Karpas-422 (cell line): ENCODE measurements at regions not wholly inside any gene's neighbourhood (a gene's known extent, or its start where the extent isn't known, plus 50 kb on each side); places are given as distances from the start of the nearest gene placed in this dataset.

Experiments used
- DNase-seq: peaks from one replicate; pipeline ENCODE4 v3.0.0-alpha.2; 2015
- H2AFZ ChIP-seq: fragments of 200-600 bp; sonication (generic); 2 replicates; pipeline ENCODE4 v1.6.1; 2014; ENCODE audit warnings: antibody characterized with exemption, low read length, mixed read lengths
- H3K27ac ChIP-seq: fragments of 200-600 bp; sonication (generic); 2 replicates; pipeline ENCODE4 v1.5.1; 2014; ENCODE audit warnings: mild to moderate bottlenecking, low read length, moderate library complexity
- H3K27me3 ChIP-seq: fragments of 200-600 bp; sonication (generic); 2 replicates; pipeline ENCODE4 v1.6.1; 2014; ENCODE audit warnings: low read length, mixed read lengths
- H3K36me3 ChIP-seq: fragments of 200-600 bp; sonication (generic); 2 replicates; pipeline ENCODE4 v1.6.1; 2014; ENCODE audit warnings: low read length, mixed read lengths; ENCODE audit not compliant: insufficient read depth
- H3K4me1 ChIP-seq: fragments of 200-600 bp; sonication (generic); 2 replicates; pipeline ENCODE4 v1.6.1; 2014; ENCODE audit warnings: mild to moderate bottlenecking, low read length, mixed read lengths
- H3K4me2 ChIP-seq: fragments of 200-600 bp; sonication (generic); 2 replicates; pipeline ENCODE4 v1.6.1; 2014; ENCODE audit warnings: low read length, low read depth, mild to moderate bottlenecking; ENCODE audit not compliant: poor library complexity, severe bottlenecking
- H3K4me3 ChIP-seq: fragments of 200-600 bp; sonication (generic); 2 replicates; pipeline ENCODE4 v1.5.1; 2014; ENCODE audit warnings: mild to moderate bottlenecking, antibody characterized with exemption, low read length, mixed read lengths
- H3K79me2 ChIP-seq: fragments of 200-600 bp; sonication (generic); 2 replicates; pipeline ENCODE4 v1.6.1; 2014; ENCODE audit warnings: mild to moderate bottlenecking, low read length, mixed read lengths
- H3K9ac ChIP-seq: fragments of 200-600 bp; sonication (generic); 2 replicates; pipeline ENCODE4 v1.6.0; 2014; ENCODE audit warnings: low read length
- H3K9me2 ChIP-seq: fragments of 200-600 bp; sonication (generic), shearing (Covaris generic); replicated peaks from 2 replicates; pipeline ENCODE4 v1.6.0; 2014; ENCODE audit warnings: mild to moderate bottlenecking, low read length, moderate library complexity; ENCODE audit not compliant: insufficient read depth
- H3K9me3 ChIP-seq: fragments of 300-700, 200-600 bp; sonication (generic); 2 replicates; pipeline ENCODE4 v1.6.1; 2014; ENCODE audit warnings: low read length, mixed read lengths
- H4K20me1 ChIP-seq: fragments of 200-600 bp; sonication (generic); 2 replicates; pipeline ENCODE4 v1.6.1; 2014; ENCODE audit warnings: mild to moderate bottlenecking, antibody characterized with exemption, low read length, low read depth; ENCODE audit not compliant: insufficient read depth

GRCh38 chr17:37796076-37796475, 51.2 kb upstream of the HNF1B start:
- Histone ChIP-seq H3K4me2 (no peak overlapping the region), H3K9me2 (no peaks in the 10 kb centered on the region), H2AFZ (no peak overlapping the region), H3K79me2 (no peaks in the 10 kb centered on the region), H3K36me3 (no peaks in the 10 kb centered on the region), H4K20me1 (no peaks in the 10 kb centered on the region), H3K4me3 (no peak overlapping the region), H3K27ac (no peak overlapping the region), H3K9me3 (no peaks in the 10 kb centered on the region), H3K27me3 (no peaks in the 10 kb centered on the region), H3K4me1 (peaks cover 32% of the 10 kb centered on the region), H3K9ac (no peak overlapping the region)
- no peak for DNase-seq
